Erythroblast (primary cell): ENCODE measurements at regions not wholly inside any gene's neighbourhood (a gene's known extent, or its start where the extent isn't known, plus 50 kb on each side); places are given as distances from the start of the nearest gene placed in this dataset.

ENCODE experiments used
- GATA1 ChIP-seq: IDR thresholded peaks from 2 replicates; pipeline ENCODE4 v1.6.1; 2011; ENCODE audit warnings: low read depth, mild to moderate bottlenecking, control low read depth, low read length, moderate library complexity
- POLR2A ChIP-seq: IDR thresholded peaks from 2 replicates; pipeline ENCODE4 v1.6.1; 2011; ENCODE audit warnings: mild to moderate bottlenecking, low read length

DNA sequence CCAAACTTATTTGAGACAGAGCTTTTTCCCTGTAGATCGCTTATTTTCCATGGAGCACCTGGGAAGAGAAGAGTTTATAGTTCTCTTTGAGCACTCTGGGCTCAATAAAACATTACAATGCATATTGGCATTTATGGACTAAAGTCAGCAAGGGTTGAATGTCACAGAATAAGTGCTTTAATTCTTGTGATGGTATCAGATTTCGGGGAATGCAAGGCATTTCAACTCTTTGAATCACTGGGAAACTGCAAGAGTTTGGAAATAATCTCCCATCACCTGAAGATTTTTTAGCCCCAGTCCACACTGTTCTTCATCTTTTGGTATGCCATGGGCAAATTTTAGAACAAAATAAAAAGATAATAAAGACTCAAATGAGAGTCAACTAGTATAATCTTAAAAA, 111.5 kb upstream of the WDFY3 start:
- TF ChIP-seq POLR2A (no peak), GATA1 (no peak)
